22Rv1 (cell line): ENCODE measurements at regions not wholly inside any gene's neighbourhood (a gene's known extent, or its start where the extent isn't known, plus 50 kb on each side); places are given as distances from the start of the nearest gene placed in this dataset.

Source experiments
- H3K27ac ChIP-seq: fragments of 450-650 bp; 2 replicates; pipeline ENCODE4 v1.5.1; 2017
- ZFX ChIP-seq: fragments of 450-650 bp; IDR thresholded peaks from 2 replicates; pipeline ENCODE4 v1.6.1; 2017; ENCODE audit warnings: antibody characterized with exemption, borderline replicate concordance
- TF ChIP-seq, protein P1 (sequence below): fragments of 450-650 bp; IDR thresholded peaks from 2 replicates; pipeline ENCODE4 v1.5.1; 2017; ENCODE audit warnings: mild to moderate bottlenecking

- no peak for TF ChIP-seq ZFX
- TF ChIP-seq, protein P1, sequence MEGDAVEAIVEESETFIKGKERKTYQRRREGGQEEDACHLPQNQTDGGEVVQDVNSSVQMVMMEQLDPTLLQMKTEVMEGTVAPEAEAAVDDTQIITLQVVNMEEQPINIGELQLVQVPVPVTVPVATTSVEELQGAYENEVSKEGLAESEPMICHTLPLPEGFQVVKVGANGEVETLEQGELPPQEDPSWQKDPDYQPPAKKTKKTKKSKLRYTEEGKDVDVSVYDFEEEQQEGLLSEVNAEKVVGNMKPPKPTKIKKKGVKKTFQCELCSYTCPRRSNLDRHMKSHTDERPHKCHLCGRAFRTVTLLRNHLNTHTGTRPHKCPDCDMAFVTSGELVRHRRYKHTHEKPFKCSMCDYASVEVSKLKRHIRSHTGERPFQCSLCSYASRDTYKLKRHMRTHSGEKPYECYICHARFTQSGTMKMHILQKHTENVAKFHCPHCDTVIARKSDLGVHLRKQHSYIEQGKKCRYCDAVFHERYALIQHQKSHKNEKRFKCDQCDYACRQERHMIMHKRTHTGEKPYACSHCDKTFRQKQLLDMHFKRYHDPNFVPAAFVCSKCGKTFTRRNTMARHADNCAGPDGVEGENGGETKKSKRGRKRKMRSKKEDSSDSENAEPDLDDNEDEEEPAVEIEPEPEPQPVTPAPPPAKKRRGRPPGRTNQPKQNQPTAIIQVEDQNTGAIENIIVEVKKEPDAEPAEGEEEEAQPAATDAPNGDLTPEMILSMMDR: no peak
- no peak overlapping the region for H3K27ac ChIP-seq
These were observed 230.8 kb upstream of the PIK3C3 start for GRCh38 chr18:41724195-41724594.

DNA sequence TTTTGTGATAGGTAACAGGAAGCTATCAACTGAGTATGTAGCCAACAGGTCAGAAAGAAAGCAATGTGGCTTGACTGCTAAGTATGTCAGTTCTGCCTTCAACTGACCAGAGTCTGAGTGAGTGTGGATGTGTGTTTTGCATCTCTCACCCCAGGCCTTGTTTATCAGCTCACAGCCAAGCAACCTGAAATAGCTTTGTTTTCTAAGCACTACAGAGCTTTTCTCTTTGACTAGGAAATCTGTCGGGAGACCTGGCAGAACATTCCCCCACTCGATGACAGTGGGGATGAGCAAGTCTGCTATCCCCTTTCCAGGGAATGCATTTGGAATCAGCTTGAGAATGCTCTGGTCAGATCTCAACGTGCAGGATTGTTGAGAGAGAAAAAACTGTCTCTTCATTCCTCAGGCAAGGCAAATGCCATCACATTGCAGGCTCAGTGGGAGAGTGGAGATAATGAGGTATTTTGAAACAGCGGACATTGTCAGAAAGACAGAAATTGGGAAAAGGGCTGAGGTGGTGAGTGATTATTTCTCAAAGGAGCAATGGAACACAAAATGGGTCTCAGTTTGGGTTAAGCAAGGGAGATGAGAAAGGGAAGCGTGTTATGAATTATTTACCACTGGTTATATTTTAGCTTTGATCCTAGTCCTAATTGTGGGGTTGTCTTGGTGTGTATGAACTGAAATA is 233.8 kb upstream of the PIK3C3 start:
- TF ChIP-seq, protein P1: no peak
- no peak for TF ChIP-seq ZFX
- H3K27ac ChIP-seq: no peak overlapping the region

DNA sequence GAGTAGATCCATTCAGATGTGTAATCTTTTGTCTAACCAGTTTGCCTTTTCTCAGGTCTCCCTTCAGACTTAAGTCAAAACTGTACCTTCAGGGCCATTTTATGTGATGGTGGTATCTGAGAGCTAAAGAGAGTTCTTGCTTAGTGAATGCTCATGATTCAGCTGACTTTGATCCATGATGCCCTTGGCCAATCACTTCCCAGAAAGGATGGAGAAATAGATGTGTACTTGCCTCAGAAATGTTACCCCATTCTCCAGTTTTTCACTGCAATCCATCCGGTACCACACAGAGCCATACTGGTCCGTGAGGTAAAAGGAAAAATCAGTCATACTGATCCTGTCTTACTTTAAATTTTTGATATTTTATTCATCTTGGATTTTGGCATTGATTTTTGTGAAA is 234.8 kb upstream of the PIK3C3 start:
- H3K27ac ChIP-seq: no peak overlapping the region
- no peak for TF ChIP-seq ZFX
- TF ChIP-seq, protein P1: no peak

DNA sequence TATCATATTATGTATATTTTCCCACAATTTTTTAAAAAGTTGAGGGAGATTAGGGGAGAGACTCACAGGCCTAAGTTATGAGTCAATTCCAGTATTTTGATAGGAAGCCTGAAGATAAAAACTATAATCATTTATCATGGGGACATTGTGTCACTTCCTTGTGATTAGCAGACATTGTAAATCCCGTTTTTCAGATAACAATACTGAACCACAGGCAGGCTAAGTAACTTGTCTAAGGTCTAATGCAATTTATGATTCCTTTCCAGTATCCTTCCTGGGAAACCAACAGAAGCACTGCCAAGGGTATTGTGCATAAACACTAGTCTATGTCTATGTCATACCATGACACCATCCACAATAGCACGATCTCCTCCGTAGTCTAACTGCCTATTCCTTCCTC is 235.2 kb upstream of the PIK3C3 start:
- TF ChIP-seq, protein P1: no peak
- no peak for TF ChIP-seq ZFX

DNA sequence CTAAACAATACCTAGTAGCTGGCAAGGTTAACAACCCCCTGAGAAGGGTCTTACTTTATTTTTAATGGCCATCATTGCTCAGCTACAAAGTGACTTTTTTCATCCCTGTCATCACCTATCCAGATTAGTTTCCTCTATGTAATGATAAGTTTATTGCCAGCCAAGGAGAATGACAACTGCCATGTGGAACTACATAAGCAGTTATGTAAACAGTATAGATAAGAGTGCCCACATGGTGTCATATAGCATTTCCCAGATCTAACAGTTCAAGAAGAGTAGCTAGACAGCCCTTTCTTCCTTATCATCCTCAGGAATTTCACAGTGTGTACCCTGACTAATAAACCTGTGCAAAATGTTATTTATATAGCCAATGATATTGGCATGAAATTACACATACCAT is 240.2 kb upstream of the PIK3C3 start:
- no peak overlapping the region for H3K27ac ChIP-seq
- TF ChIP-seq ZFX: no peak
- TF ChIP-seq, protein P1: no peak

More for the DNA sequence above, 235.2 kb upstream of the PIK3C3 start:
- H3K27ac ChIP-seq: no peak overlapping the region

DNA sequence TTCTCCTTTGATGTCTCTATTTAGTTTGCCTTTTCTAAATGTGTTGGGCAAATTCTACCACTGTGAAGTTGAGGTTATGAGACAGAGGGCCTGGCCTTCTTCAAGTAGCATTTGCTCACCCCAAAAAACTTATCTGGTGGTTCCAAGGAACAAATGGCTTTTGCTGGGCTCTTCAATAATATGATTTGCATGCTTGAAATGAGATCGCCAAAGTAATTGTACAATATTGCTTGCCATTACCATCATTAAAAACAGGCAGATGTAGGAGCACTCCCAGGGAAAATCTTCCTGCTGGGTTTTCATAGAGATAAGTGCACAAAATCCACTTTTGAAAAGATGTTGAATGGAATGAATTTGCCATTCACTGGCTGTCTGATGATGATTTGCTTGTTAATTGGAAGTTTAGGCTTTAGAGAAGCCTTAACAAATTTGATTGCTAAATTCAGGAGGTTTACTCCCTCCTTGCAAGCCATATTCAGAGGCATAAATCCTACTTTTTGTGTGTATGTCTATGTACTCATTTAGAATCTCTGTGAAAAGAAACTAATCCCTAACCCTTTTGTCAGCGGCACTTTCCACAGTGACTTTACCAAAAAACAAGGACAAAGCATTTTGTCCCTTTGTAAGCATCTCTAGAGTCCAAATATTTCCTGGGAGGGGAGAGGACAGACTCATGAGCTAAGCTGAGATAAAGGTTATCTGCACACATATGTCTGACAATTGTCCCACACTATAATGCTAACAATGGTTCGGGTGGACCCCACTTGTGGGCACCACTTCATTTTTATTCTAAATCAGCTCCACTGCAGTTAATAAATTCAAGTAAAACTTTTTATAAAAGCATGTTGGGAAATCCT is 240.8 kb upstream of the PIK3C3 start:
- TF ChIP-seq, protein P1: no peak
- no peak for TF ChIP-seq ZFX
- H3K27ac ChIP-seq: no peak overlapping the region

DNA sequence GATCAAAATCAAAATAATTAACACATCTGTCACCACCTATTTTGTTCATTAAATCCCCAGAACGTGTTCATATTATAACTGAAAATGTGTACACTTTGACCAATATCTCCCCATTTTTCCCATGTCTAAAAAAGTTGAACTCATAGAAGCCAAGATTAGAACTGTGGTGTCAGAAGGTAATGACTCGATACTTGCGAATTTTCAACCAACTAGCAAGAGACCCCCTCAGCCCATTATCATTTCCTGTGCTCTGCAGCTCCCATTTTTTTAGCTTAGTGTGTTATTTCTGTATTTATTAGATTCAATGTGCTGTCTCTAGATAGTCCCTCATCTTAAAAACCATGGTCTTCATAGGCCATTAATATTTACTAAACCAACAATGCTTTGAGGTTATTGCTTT is 248.7 kb upstream of the PIK3C3 start:
- H3K27ac ChIP-seq: no peak overlapping the region
- no peak for TF ChIP-seq ZFX
- TF ChIP-seq, protein P1: no peak
